Neural cell (in vitro differentiated cells): ENCODE measurements at regions not wholly inside any gene's neighbourhood (a gene's known extent, or its start where the extent isn't known, plus 50 kb on each side); places are given as distances from the start of the nearest gene placed in this dataset.

Experiments used
- H2AFZ ChIP-seq: fragments of 200-600, 300-800 bp; sonication (generic), shearing (Covaris generic); 2 replicates; pipeline ENCODE4 v1.6.0; 2014; ENCODE audit warnings: low read depth, mild to moderate bottlenecking, antibody characterized with exemption, low read length, moderate library complexity
- H3F3A ChIP-seq: fragments of 200-600 bp; shearing (Covaris generic); 2 replicates; pipeline ENCODE4 v1.6.1; 2016; ENCODE audit warnings: mild to moderate bottlenecking, moderate library complexity, mixed read lengths, antibody characterized with exemption, low read length; ENCODE audit not compliant: insufficient read depth, poor library complexity, severe bottlenecking
- H3K27ac ChIP-seq: fragments of 200-600, 300-800 bp; sonication (generic), shearing (Covaris generic); 2 replicates; pipeline ENCODE4 v1.5.1; 2014; ENCODE audit warnings: mild to moderate bottlenecking, low read length, moderate library complexity
- H3K27me3 ChIP-seq: fragments of 300-800, 200-600 bp; sonication (generic), shearing (Covaris generic); 2 replicates; pipeline ENCODE4 v1.6.0; 2014; ENCODE audit warnings: mild to moderate bottlenecking, low read depth, low read length, moderate library complexity; ENCODE audit not compliant: insufficient read depth
- H3K36me3 ChIP-seq: fragments of 300-800, 200-600 bp; sonication (generic), shearing (Covaris generic); 2 replicates; pipeline ENCODE4 v1.5.1; 2014; ENCODE audit warnings: mild to moderate bottlenecking, antibody characterized with exemption, low read length, moderate library complexity; ENCODE audit not compliant: insufficient read depth
- H3K4me2 ChIP-seq: fragments of 300-800, 200-600 bp; sonication (generic), shearing (Covaris generic); 2 replicates; pipeline ENCODE4 v1.6.0; 2014; ENCODE audit warnings: mild to moderate bottlenecking, low read length
- H3K4me3 ChIP-seq: fragments of 300-800, 200-600 bp; sonication (generic), shearing (Covaris generic); 2 replicates; pipeline ENCODE4 v1.5.1; 2014; ENCODE audit warnings: mild to moderate bottlenecking, low read length, moderate library complexity
- H3K79me2 ChIP-seq: fragments of 200-600 bp; shearing (Covaris generic); replicated peaks from 2 replicates; pipeline ENCODE4 v1.6.0; 2014; ENCODE audit warnings: mild to moderate bottlenecking, low read length, moderate library complexity; ENCODE audit not compliant: insufficient read depth
- H3K9ac ChIP-seq: fragments of 300-800, 200-600 bp; sonication (generic), shearing (Covaris generic); 2 replicates; pipeline ENCODE4 v1.6.1; 2016; ENCODE audit warnings: mild to moderate bottlenecking, low read length, mixed read lengths
- H3K9me2 ChIP-seq: fragments of 200-600 bp; shearing (Covaris generic); 2 replicates; pipeline ENCODE4 v1.6.1; 2016; ENCODE audit warnings: mild to moderate bottlenecking, low read length, mixed read lengths; ENCODE audit not compliant: insufficient read depth
- H3K9me3 ChIP-seq: fragments of 200-600, 300-800 bp; sonication (generic), shearing (Covaris generic); 2 replicates; pipeline ENCODE4 v1.6.1; 2016; ENCODE audit warnings: mild to moderate bottlenecking, mixed run types, low read length, moderate library complexity, mixed read lengths
- H4K20me1 ChIP-seq: fragments of 200-600 bp; shearing (Covaris generic); 2 replicates; pipeline ENCODE4 v1.6.1; 2016; ENCODE audit warnings: mild to moderate bottlenecking, mixed run types; ENCODE audit not compliant: insufficient read depth
- CTCF ChIP-seq: fragments of 450-650 bp; IDR thresholded peaks from 2 replicates; pipeline ENCODE4 v1.5.1; 2014; ENCODE audit warnings: antibody characterized with exemption, mild to moderate bottlenecking, moderate library complexity; ENCODE audit not compliant: poor library complexity, severe bottlenecking
- EP300 ChIP-seq: fragments of 450-650 bp; conservative IDR thresholded peaks from 2 replicates; pipeline ENCODE4 v1.6.1; 2014; ENCODE audit warnings: antibody characterized with exemption, mild to moderate bottlenecking, moderate library complexity; ENCODE audit not compliant: poor library complexity, severe bottlenecking
- EZH2 ChIP-seq: fragments of 200-600, 300-800 bp; shearing (Covaris generic), sonication (generic); IDR thresholded peaks from 2 replicates; pipeline ENCODE4 v1.6.1; 2014; ENCODE audit warnings: antibody characterized with exemption, low read length, borderline replicate concordance, mild to moderate bottlenecking; ENCODE audit not compliant: insufficient read depth, poor library complexity, severe bottlenecking
- MXI1 ChIP-seq: fragments of 450-650 bp; conservative IDR thresholded peaks from 2 replicates; pipeline ENCODE4 v1.6.1; 2014; ENCODE audit warnings: antibody characterized with exemption, mild to moderate bottlenecking; ENCODE audit not compliant: poor library complexity, severe bottlenecking
- POLR2AphosphoS5 ChIP-seq: IDR thresholded peaks from 2 replicates; pipeline ENCODE4 v1.6.1; 2012
- RAD21 ChIP-seq: fragments of 450-650 bp; conservative IDR thresholded peaks from 2 replicates; pipeline ENCODE4 v1.6.1; 2014; ENCODE audit warnings: antibody characterized with exemption, mild to moderate bottlenecking, moderate library complexity
- REST ChIP-seq: IDR thresholded peaks from 2 replicates; pipeline ENCODE4 v1.6.1; 2012; ENCODE audit warnings: borderline replicate concordance
- SMC3 ChIP-seq: fragments of 450-650 bp; conservative IDR thresholded peaks from 2 replicates; pipeline ENCODE4 v1.6.1; 2014; ENCODE audit warnings: antibody characterized with exemption, mild to moderate bottlenecking, moderate library complexity; ENCODE audit not compliant: poor library complexity
- TAF1 ChIP-seq: IDR thresholded peaks from 2 replicates; pipeline ENCODE4 v1.6.1; 2012; ENCODE audit warnings: low read depth

GRCh38 chr9:107215381-107215780, 67.7 kb upstream of the RAD23B start:
- Histone ChIP-seq H3K36me3 (no peaks in the 10 kb centered on the region), H3K27ac (no peak overlapping the region), H3K27me3 (no peaks in the 10 kb centered on the region), H2AFZ (no peak overlapping the region), H3K4me3 (no peak overlapping the region), H3K9me2 (no peaks in the 10 kb centered on the region), H3F3A (no peaks in the 10 kb centered on the region), H3K4me2 (no peak overlapping the region), H4K20me1 (no peaks in the 10 kb centered on the region), H3K9ac (no peak overlapping the region), H3K79me2 (no peaks in the 10 kb centered on the region), H3K9me3 (no peaks in the 10 kb centered on the region)
- TF ChIP-seq POLR2AphosphoS5 (no peak), SMC3 (no peak), EP300 (no peak), MXI1 (no peak), CTCF (no peak), EZH2 (no peak), TAF1 (no peak), REST (no peak), RAD21 (no peak)

GRCh38 chr9:107216329-107216728, 66.8 kb upstream of the RAD23B start:
- Histone ChIP-seq H3K27ac (no peak overlapping the region), H3K4me2 (no peak overlapping the region), H3F3A (no peaks in the 10 kb centered on the region), H3K79me2 (no peaks in the 10 kb centered on the region), H3K9me3 (no peaks in the 10 kb centered on the region), H4K20me1 (no peaks in the 10 kb centered on the region), H3K27me3 (peaks cover 4% of the 10 kb centered on the region), H3K36me3 (no peaks in the 10 kb centered on the region), H3K9me2 (no peaks in the 10 kb centered on the region), H3K9ac (no peak overlapping the region), H2AFZ (no peak overlapping the region), H3K4me3 (no peak overlapping the region)
- TF ChIP-seq POLR2AphosphoS5 (no peak), TAF1 (no peak), CTCF (no peak), EZH2 (no peak), REST (no peak), EP300 (no peak), SMC3 (no peak), MXI1 (no peak), RAD21 (no peak)
